ENCODE measurements at regions not wholly inside any gene's neighbourhood (a gene's known extent, or its start where the extent isn't known, plus 50 kb on each side); places are given as distances from the start of the nearest gene placed in this dataset.
A peak's percentile ranks its signal among the peaks of the same experiment; 100 is the strongest.

GRCh38 chr6:15993716-15994228 lies 135.1 kb upstream of the MYLIP start:
- no peak for DNase-seq

DNA sequence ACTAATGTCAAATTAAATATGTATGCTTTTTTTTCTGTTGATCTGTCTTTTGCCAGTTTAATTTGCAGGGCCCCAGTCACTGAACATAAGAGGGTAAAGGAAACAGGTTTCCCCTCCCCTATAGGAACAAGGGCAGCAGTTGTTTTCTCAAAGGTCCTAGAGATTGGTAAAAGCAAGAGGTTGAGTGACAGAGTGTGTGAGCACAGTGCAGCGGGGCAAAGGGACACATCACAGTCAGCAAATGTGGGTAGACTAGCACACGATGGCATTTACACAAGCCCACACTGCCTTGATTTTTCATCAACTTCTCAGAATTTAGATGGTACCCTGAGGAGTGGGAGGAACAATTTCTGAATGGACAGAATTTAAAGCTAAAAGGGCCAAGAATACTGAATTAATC lies 138.7 kb upstream of the MYLIP start:
- DNase-seq = no peak

- no peak for DNase-seq
These were observed 139.5 kb upstream of the MYLIP start for GRCh38 chr6:15989397-15989796.

- DNase-seq = peak; percentile 16
These were observed 141.3 kb upstream of the MYLIP start for GRCh38 chr6:15987569-15987968.

- no peak for DNase-seq
These were observed 142.8 kb upstream of the MYLIP start for GRCh38 chr6:15986027-15986629.

- no peak for DNase-seq
These were observed 143.4 kb upstream of the MYLIP start for GRCh38 chr6:15985379-15985959.

GRCh38 chr6:15981956-15982355 lies 146.9 kb upstream of the MYLIP start:
- DNase-seq = no peak

GRCh38 chr6:15980801-15981200 lies 148.1 kb upstream of the MYLIP start:
- DNase-seq = no peak

GRCh38 chr6:15978426-15978825 lies 150.5 kb upstream of the MYLIP start:
- DNase-seq = no peak

DNA sequence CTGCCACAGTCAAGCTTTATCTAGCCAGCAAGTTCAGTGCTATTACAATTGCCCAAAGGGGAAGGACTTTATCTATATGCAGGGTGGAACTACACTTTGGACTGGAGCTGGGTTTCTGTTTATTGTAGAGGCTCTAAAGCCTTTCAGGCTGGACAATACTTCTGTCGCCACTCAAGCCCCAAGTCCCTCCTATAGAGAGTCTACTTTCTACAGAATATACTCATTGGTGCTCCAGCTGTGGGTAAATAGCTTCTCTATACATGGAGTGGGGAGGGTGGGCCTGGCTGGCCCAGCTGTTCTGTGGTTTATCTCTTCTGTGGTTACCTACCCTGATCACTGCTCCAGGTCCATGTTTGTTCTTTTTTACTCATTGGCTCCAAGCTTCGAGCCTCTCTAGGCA lies 151.8 kb upstream of the MYLIP start:
- no peak for DNase-seq

- DNase-seq = no peak
These were observed 154.1 kb upstream of the MYLIP start for GRCh38 chr6:15974817-15975216.

DNA sequence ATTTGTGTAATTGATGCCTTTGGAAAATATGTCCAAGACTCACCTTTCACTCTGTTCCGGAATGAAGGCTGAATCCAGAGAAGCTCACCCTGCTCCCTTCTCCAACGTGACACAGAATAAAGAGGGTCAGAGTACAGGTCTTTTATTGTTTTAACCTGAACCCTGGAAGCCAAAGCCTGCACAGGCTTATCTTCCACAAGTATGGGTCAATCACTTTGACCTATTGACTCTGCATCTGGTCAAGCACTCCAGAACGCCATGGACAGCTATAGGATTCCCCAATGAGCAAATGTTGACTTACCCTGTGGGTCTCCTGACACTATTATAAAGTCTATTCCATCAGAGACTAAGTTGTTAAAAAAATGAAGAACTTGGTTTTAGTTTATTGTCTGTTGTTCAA lies 158.4 kb upstream of the MYLIP start:
- no peak for DNase-seq

DNA sequence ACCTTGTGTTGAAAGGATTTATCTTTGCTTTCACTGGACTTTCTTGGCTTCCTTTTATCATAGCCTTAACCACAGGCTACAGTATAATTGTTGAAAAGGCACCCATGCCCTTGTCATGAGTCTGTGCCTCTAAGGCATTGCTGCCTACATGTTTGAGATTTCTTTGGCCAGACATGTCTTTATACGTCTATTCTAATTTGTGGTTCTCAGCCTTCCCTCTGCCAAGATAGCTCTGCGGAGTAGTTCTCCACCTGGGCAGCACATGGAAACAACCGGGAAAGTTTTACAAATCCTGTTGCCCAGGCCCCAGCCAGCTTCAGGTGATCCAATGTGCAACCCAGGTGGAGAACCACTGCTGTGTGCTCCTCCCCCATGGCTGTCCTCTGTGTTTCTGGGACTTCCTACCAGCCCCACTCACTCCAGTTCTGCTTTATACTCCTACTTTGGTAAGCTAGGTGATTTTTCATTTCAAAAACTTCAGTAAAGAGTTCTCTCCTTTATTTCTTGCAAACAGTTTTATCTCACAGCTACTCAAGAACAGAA lies 159.6 kb upstream of the MYLIP start:
- no peak for DNase-seq

DNA sequence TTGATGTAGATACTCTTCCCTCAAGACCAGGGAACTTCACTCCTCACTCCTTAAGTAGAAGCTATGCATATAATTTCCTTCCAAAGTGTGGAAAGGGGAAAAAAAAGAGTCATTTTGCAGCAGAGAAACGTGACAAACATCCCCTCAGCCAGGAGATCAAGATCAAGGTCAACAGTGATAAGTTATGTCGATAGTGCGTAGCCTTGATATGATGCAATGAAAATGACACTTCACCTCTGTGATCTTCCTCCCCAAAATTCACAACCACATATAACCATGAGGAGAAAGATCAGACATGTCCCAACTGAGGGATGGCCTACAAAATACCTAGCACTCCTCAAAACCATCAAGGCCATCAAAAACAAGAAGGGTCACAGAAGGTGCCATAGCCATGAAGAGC lies 160.4 kb upstream of the MYLIP start:
- DNase-seq = no peak

DNA sequence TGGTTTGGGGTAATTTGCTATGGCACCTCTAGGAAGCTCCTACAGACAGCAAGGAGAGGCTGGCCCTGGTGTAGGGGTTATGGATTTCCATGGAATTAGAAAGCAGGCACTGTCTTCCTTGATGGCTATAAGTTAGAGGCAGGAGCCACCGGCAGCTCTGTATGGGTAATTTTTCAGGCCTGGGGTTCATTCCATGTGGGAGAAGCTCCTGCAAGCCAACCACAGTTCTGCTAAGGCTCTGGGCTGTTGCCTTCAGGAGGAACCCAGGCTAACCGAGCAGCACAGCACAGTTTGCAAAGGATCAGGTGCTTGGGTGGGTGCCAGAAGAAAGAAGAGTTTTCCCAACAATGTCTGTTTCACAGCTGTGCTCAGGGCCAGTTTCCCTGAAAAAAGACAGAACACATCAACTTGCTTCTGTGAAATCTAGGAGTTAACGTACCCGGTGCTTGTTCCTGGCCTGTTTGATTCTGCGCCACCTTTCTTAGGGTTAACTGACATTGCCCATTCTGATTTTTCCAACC lies 162.8 kb upstream of the MYLIP start:
- DNase-seq = no peak

GRCh38 chr6:15962449-15962764 lies 166.5 kb upstream of the MYLIP start:
- DNase-seq = no peak

DNA sequence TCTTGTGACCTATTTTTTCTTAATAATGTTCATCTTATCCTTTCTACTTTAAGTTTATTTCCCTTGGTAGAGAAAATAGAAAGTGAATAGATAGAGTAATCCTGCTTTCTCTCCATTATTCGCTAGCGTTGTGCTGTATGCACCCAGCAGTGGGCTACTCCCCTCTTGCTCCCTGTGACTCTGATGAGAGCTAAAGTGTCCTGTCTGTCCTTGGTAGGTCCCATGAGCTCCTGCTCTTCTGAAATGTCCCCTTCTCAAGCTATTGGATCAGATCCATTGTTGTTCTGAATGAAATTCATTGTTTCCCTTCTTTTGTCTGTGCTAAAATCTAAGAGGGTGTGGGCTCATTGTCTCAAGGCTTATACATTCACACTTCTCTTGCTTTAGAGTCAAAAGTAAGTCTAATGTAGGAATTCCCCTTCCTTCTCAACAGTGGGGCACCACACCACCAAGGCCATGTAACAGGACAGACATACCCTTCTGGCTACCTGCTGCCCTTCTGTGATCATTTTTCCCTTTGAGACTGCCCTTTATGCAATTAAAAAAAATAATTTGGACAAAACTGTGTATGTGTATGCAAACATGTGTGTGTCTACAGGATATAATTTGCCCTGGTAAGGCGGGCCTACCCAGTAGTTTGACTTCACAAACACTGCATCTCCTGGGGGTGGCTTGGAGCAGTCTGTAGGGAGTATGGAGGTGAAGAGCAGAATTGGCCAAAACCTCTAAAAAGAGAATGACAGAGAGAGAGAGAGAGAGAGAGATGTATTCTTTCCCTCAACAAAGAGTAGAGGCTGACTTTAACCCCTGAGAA lies 167.0 kb upstream of the MYLIP start:
- no peak for DNase-seq

DNA sequence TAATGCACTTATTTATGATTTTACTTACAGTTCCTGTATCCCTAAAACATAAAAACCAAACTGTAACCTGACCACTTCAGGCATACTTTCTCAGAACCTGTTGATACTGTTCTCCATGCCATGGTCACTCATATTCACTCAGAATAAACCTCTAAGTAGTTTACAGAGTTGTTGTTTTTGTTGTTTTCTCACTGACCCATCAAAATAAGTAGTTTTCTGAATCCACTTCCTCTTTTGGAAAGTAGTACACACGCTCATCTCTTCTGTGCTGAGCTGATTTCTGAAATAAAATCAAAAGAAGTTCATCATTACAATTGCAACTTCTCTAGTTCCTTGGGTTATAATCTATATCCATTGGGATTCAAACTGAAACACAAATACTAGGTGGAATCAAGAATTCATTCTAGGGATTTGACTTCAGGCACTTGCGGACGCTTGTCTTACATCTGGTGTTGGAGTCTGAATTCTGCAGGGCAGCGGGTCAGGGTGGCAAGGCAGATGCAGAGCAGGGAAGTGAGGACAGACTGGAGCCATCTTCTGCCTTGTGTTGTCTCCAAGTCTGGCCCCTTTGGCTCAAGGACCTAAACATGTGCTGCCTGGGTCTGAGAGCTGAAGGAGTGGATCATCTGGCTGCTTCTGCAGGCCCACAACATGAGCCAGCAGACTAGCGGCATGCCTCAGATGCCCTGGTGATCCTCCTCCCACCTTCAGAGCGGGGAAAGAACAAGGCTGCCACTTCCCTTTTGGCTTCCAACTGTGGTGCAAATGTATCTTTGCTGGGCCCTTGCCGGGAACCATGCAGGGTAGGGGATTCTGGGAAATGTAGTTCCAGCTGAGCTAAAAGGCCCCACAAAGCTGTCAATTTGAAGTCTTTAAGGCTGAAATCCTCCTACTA lies 167.9 kb upstream of the MYLIP start:
- DNase-seq = no peak

DNA sequence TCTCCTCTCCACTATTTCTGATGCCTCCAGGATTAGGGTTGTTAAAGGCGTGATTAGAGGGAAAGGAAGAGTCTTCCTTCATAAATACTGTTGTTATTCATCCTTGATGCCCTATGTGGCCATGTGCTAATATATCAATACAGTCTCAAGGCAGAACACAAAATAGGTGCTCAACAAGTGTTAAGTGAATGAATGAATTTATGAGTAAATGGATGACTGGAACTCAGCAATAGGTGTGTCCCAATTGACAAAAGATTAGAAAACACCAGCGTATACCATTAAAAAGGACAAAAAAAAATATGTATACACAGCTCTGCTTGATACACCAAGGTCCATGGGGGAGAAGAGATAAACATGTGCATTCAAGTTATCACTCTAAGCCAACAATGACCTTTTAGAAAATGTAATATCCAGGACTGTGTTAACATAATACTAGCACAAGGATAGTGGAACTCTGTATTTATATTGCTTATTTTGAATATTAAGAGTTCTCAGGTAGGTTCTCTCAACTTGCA lies 171.2 kb upstream of the MYLIP start:
- no peak for DNase-seq

DNA sequence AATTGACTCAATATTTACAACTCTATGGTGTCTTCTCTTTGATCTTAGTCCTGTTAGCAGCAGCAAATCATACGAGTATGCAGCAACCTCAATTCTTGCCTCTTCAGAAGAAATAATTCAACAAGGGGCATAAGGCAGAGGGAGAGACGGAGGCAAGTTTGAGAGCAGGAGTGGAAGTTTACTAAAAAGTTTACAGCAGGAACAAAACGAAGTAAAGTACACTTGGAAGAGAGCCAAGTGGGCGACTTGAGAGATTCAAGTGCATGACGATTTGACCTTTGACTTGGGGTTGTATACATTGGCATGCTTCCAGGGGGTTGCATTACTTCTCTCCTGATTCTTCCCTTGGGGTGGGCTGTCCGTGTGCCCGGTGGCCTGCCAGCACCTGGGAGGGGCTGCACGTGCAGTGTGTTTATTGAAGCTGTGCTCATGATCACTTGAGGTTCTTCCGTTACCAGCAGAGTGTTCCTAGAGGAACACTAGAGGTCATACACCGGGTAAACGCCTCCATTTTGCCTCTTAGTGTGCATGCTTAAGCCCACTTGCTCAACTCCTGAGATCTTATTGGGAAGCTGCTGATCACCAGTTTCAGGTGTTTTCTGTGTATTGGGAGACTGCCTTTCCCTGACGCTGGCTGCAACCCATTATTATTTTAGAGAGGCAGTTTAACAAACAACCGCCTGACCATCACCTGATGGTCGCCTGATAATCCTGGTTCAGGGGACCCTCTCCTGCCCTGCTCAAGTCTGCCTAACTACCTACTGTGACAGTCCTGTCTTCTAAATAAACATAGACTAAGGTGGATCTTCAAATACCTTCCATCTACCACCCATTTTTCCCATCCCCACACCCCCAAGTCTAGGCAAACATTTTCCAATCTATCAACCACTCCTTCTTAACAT lies 172.4 kb upstream of the MYLIP start:
- DNase-seq = no peak

GRCh38 chr6:15955484-15955883 lies 173.4 kb upstream of the MYLIP start:
- no peak for DNase-seq

All from NCI-H1436 treated with DMSO at 0.1 percent for 48 hours (cell line).